ENCODE measurements at regions not wholly inside any gene's neighbourhood (a gene's known extent, or its start where the extent isn't known, plus 50 kb on each side); places are given as distances from the start of the nearest gene placed in this dataset.

- no peaks in the 10 kb centered on the region for H3K4me1 ChIP-seq (ENCODE audit: insufficient read depth, low read length)
- no peak for ATAC-seq (ENCODE audit: poor library complexity)
- H3K4me1 Mint-ChIP-seq (ENCODE audit: low read depth), result no peaks in the 10 kb centered on the region
- H3K36me3 ChIP-seq (ENCODE audit: insufficient read depth, low read length), result no peaks in the 10 kb centered on the region
- DNase-seq, result no peak
- no peaks in the 10 kb centered on the region for H3K27me3 ChIP-seq (ENCODE audit: control insufficient read depth in 1 of 2, insufficient read depth in 2 of 2, low read length in 2 of 2)
- peaks cover 5% of the 10 kb centered on the region for H3K36me3 Mint-ChIP-seq (ENCODE audit: low read depth)
- H3K27ac ChIP-seq (ENCODE audit: low read depth in 1 of 2, low read length in 2 of 2), result no peak overlapping the region
- H3K4me3 Mint-ChIP-seq, result no peak overlapping the region
- H3K4me3 ChIP-seq (ENCODE audit: low read length), result no peak overlapping the region
- ChIA-PET POLR2A (no interaction called here), CTCF (no interaction called here)
- no peaks in the 10 kb centered on the region for H3K9me3 Mint-ChIP-seq
- intact Hi-C loops (cut with DNase I, micrococcal nuclease), result no loop called here
- TF ChIP-seq, protein P1, sequence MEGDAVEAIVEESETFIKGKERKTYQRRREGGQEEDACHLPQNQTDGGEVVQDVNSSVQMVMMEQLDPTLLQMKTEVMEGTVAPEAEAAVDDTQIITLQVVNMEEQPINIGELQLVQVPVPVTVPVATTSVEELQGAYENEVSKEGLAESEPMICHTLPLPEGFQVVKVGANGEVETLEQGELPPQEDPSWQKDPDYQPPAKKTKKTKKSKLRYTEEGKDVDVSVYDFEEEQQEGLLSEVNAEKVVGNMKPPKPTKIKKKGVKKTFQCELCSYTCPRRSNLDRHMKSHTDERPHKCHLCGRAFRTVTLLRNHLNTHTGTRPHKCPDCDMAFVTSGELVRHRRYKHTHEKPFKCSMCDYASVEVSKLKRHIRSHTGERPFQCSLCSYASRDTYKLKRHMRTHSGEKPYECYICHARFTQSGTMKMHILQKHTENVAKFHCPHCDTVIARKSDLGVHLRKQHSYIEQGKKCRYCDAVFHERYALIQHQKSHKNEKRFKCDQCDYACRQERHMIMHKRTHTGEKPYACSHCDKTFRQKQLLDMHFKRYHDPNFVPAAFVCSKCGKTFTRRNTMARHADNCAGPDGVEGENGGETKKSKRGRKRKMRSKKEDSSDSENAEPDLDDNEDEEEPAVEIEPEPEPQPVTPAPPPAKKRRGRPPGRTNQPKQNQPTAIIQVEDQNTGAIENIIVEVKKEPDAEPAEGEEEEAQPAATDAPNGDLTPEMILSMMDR (IDR thresholded peaks at IDR 0.05), result no peak
- no peaks in the 10 kb centered on the region for H3K27me3 Mint-ChIP-seq
- peaks cover 4 to 22% of the 10 kb centered on the region in 2 experiments for H3K9me3 ChIP-seq (ENCODE audit: control insufficient read depth in 1 of 2, insufficient read depth in 1 of 2, low read length in 2 of 2)
- no peak overlapping the region for H3K27ac Mint-ChIP-seq
Observed at GRCh38 chr19:5261156-5261890, 79.3 kb downstream of the PTPRS start.

- no peaks in the 10 kb centered on the region for H3K4me1 Mint-ChIP-seq (ENCODE audit: low read depth)
- no peak overlapping the region for H3K27ac ChIP-seq (ENCODE audit: low read depth in 1 of 2, low read length in 2 of 2)
- no peaks in the 10 kb centered on the region for H3K36me3 ChIP-seq (ENCODE audit: insufficient read depth, low read length)
- H3K4me1 ChIP-seq (ENCODE audit: insufficient read depth, low read length), result no peaks in the 10 kb centered on the region
- peaks cover 3% of the 10 kb centered on the region for H3K9me3 Mint-ChIP-seq
- ATAC-seq (ENCODE audit: poor library complexity), result no peak
- DNase-seq, result no peak
- TF ChIP-seq, protein P1 (IDR thresholded peaks at IDR 0.05), result no peak
- intact Hi-C loops (cut with DNase I, micrococcal nuclease), result no loop called here
- H3K27ac Mint-ChIP-seq, result no peak overlapping the region
- H3K9me3 ChIP-seq (ENCODE audit: control insufficient read depth in 1 of 2, insufficient read depth in 1 of 2, low read length in 2 of 2), result peaks cover 10 to 29% of the 10 kb centered on the region in 2 experiments
- no peak overlapping the region for H3K4me3 ChIP-seq (ENCODE audit: low read length)
- no peaks in the 10 kb centered on the region for H3K27me3 Mint-ChIP-seq
- CTCF ChIA-PET, result no interaction called here
- H3K4me3 Mint-ChIP-seq, result no peak overlapping the region
- POLR2A ChIA-PET, result no interaction called here
- H3K27me3 ChIP-seq (ENCODE audit: control insufficient read depth in 1 of 2, insufficient read depth in 2 of 2, low read length in 2 of 2), result no peaks in the 10 kb centered on the region
- peaks cover 11% of the 10 kb centered on the region for H3K36me3 Mint-ChIP-seq (ENCODE audit: low read depth)
Observed at GRCh38 chr19:5260381-5260967, 80.1 kb downstream of the PTPRS start.

DNA sequence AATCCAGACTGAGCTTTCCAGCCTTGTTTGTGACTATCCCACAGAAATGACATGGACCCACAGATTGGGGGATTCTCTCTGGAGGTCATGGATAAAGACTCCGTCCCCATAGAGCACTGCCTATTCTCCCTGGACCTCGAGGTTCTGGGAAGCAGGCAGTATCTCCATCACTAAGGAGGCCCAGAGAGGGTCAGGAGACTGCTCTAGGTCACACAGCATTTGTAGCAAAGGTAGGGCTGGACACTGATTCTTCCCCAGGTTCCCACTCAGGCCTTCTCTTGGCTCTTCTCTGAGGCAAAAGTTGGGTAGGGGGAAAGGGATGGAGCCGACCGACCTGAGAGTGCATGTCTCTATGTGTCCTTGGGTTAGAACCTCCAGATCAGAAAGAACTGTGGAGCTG lies 80.9 kb downstream of the PTPRS start:
- Histone ChIP-seq H3K27me3 (ENCODE audit: control insufficient read depth in 1 of 2, insufficient read depth in 2 of 2, low read length in 2 of 2) (no peaks in the 10 kb centered on the region), H3K4me1 (ENCODE audit: insufficient read depth, low read length) (no peaks in the 10 kb centered on the region), H3K4me3 (ENCODE audit: low read length) (no peak overlapping the region), H3K9me3 (ENCODE audit: control insufficient read depth in 1 of 2, insufficient read depth in 1 of 2, low read length in 2 of 2) (peaks cover 17 to 36% of the 10 kb centered on the region in 2 experiments), H3K27ac (ENCODE audit: low read depth in 1 of 2, low read length in 2 of 2) (no peak overlapping the region), H3K36me3 (ENCODE audit: insufficient read depth, low read length) (no peaks in the 10 kb centered on the region)
- Mint-ChIP-seq H3K27ac (no peak overlapping the region), H3K4me3 (no peak overlapping the region), H3K36me3 (ENCODE audit: low read depth) (peaks cover 11% of the 10 kb centered on the region), H3K4me1 (ENCODE audit: low read depth) (no peaks in the 10 kb centered on the region), H3K9me3 (peaks cover 3% of the 10 kb centered on the region), H3K27me3 (no peaks in the 10 kb centered on the region)
- DNase-seq (no peak), ATAC-seq (ENCODE audit: poor library complexity) (no peak)
- intact Hi-C loops (cut with DNase I, micrococcal nuclease), result no loop called here
- POLR2A ChIA-PET, result no interaction called here
- CTCF ChIA-PET, result no interaction called here
- TF ChIP-seq, protein P1 (IDR thresholded peaks at IDR 0.05), result no peak
